Body of pancreas (tissue), 4 donors: ENCODE measurements at regions not wholly inside any gene's neighbourhood (a gene's known extent, or its start where the extent isn't known, plus 50 kb on each side); places are given as distances from the start of the nearest gene placed in this dataset.

ENCODE experiments used
- ATAC-seq: fragments of 150-250 bp; one replicate; pipeline ENCODE4 v1.9.1; 2016
- DNase-seq, 4 donors: peaks; one replicate each; pipeline ENCODE4 v3.0.0-alpha.2; 2019
- H3K27ac ChIP-seq, 4 donors: fragments of 200-600 bp; sonication (generic); 1 replicate in 3 of 4; 2 replicates in 1 of 4; pipeline versions ENCODE4 v1.5.1 to v1.6.1; 2016 to 2019; ENCODE audit warnings: mild to moderate bottlenecking in 1 of 4, mixed read lengths in 1 of 4, moderate library complexity in 1 of 4
- H3K27me3 ChIP-seq, 2 donors: fragments of 200-600 bp; sonication (generic); one replicate each; pipeline ENCODE4 v1.6.0; 2016; ENCODE audit warnings: mild to moderate bottlenecking in 1 of 2
- H3K36me3 ChIP-seq, 2 donors: fragments of 200-600 bp; sonication (generic); replicated peaks in 1 of 2; 2 replicates each; pipeline ENCODE4 v1.5.1; 2016; ENCODE audit warnings: low read depth in 2 of 2; ENCODE audit not compliant: insufficient read depth in 1 of 2
- H3K4me1 ChIP-seq: fragments of 200-600 bp; sonication (generic); one replicate; pipeline ENCODE4 v1.6.0; 2016
- H3K4me3 ChIP-seq, 2 donors: fragments of 200-600 bp; sonication (generic); 1 replicate in 1 of 2; 2 replicates in 1 of 2; pipeline ENCODE4 v1.5.1; 2016 to 2019
- H3K9me3 ChIP-seq, 3 donors: fragments of 200-600 bp; sonication (generic); 1 replicate in 2 of 3; 2 replicates in 1 of 3; pipeline ENCODE4 v1.5.1; 2016
- CTCF ChIP-seq, 7 experiments: fragments of 450-650 bp in 4 of 7; fragments of 200-600 bp in 3 of 7; sonication (generic) in 3 of 7; IDR thresholded peaks; one replicate each; pipeline ENCODE4 v1.5.1; 2016 to 2019; ENCODE audit warnings: antibody characterized with exemption in 7 of 7
- POLR2A ChIP-seq, 3 donors: fragments of 450-650 bp; IDR thresholded peaks; one replicate each; pipeline ENCODE4 v1.6.1; 2016; ENCODE audit warnings: antibody characterized with exemption in 3 of 3, mild to moderate bottlenecking in 2 of 3
- WGBS, 2 donors: methylation state at CpG; one replicate each; pipeline ENCODE4 v1.1.5; 2017; 5-methylcytosine and 5-hydroxymethylcytosine counted together
- intact Hi-C: fragments of 100-400 bp; cut with DNase I; formaldehyde crosslinking; loops from one replicate; pipeline ENCODE4 v1.15.1; 2023

- Histone ChIP-seq H3K27ac (no peak overlapping the region), H3K27me3 (no peaks in the 10 kb centered on the region), H3K36me3 (no peaks in the 10 kb centered on the region), H3K9me3 (no peaks in the 10 kb centered on the region), H3K4me1 (no peaks in the 10 kb centered on the region), H3K4me3 (no peak overlapping the region)
- DNase-seq = no peak
- TF ChIP-seq CTCF (IDR thresholded peaks at IDR 0.05) (no peak), POLR2A (IDR thresholded peaks at IDR 0.05) (no peak)
- ATAC-seq = no peak
- intact Hi-C loops = no loop called here
- 16 to 17% methylated on average over 1 of the region's 1 CpG for WGBS, 2 donors
Measured at GRCh38 chr9:28413471-28413870, 840.2 kb upstream of the C9orf72 start.

GRCh38 chr9:28423255-28423654 is 850.0 kb upstream of the C9orf72 start:
- WGBS, 2 donors = 4 to 20% methylated on average over 1 of the region's 1 CpG
- intact Hi-C loops = no loop called here
- H3K4me3 ChIP-seq = no peak overlapping the region
- no peaks in the 10 kb centered on the region for H3K36me3 ChIP-seq
- no peaks in the 10 kb centered on the region for H3K27me3 ChIP-seq
- ATAC-seq (no peak), DNase-seq (no peak)
- H3K9me3 ChIP-seq = no peaks in the 10 kb centered on the region
- TF ChIP-seq POLR2A (IDR thresholded peaks at IDR 0.05) (no peak), CTCF (IDR thresholded peaks at IDR 0.05) (no peak)
- no peak overlapping the region for H3K27ac ChIP-seq
- H3K4me1 ChIP-seq = no peaks in the 10 kb centered on the region

DNA sequence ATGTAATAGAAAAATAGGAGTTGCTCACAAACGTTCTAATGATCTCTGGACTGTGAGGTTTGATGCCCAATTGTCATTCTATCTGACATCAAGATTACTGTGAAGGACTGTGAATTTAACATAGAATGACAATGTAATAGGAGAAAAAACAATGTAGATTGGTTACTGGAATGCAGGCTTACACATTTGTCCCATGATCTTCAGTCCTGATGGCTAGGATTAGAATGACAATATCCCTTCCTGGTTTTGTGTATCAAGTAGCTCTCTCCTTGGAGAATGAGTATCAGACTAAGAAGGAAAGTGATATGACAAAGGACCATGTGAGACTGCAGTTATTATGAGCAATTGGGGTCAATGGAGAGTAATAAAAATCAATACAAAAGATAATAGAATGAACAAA is 862.2 kb upstream of the C9orf72 start:
- TF ChIP-seq POLR2A (IDR thresholded peaks at IDR 0.05) (no peak), CTCF (IDR thresholded peaks at IDR 0.05) (no peak)
- H3K27ac ChIP-seq = no peak overlapping the region
- no peaks in the 10 kb centered on the region for H3K9me3 ChIP-seq
- no peak overlapping the region for H3K4me3 ChIP-seq
- intact Hi-C loops = no loop called here
- H3K4me1 ChIP-seq = no peaks in the 10 kb centered on the region
- no peaks in the 10 kb centered on the region for H3K36me3 ChIP-seq
- no peak for DNase-seq
- WGBS, 2 donors = 32 to 34% methylated on average over 1 of the region's 1 CpG
- ATAC-seq = no peak
- no peaks in the 10 kb centered on the region for H3K27me3 ChIP-seq

DNA sequence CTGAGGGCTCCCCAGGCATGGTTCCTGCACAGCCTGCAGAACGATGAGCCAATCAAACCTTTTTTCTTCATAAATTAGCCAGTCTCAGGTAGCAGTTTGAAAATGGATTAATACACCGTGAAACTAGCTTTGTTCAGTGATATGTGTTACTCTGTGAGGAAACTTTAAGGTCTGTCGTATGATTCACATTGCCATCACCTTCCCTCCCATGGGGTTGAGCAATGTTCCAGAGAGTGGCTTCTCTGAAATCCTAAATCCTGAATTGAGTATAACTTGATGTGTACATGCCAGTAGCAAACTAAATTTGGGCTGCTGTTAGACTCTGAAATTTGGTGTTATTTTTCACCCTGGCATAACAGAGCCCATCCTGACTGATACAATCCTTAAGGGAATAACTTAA is 866.4 kb upstream of the C9orf72 start:
- TF ChIP-seq POLR2A (IDR thresholded peaks at IDR 0.05) = no peak
- no peak for TF ChIP-seq CTCF (IDR thresholded peaks at IDR 0.05)
- H3K36me3 ChIP-seq = no peaks in the 10 kb centered on the region
- H3K27me3 ChIP-seq = no peaks in the 10 kb centered on the region
- no peak for ATAC-seq
- H3K9me3 ChIP-seq = peaks cover 0 to 6% (median 0%) of the 10 kb centered on the region in 3 donors
- DNase-seq = no peak
- WGBS, 2 donors = 59 to 82% methylated on average over 3 of the region's 3 CpGs
- no peak overlapping the region for H3K4me3 ChIP-seq
- no peaks in the 10 kb centered on the region for H3K4me1 ChIP-seq
- no peak overlapping the region for H3K27ac ChIP-seq
- intact Hi-C loops = no loop called here

DNA sequence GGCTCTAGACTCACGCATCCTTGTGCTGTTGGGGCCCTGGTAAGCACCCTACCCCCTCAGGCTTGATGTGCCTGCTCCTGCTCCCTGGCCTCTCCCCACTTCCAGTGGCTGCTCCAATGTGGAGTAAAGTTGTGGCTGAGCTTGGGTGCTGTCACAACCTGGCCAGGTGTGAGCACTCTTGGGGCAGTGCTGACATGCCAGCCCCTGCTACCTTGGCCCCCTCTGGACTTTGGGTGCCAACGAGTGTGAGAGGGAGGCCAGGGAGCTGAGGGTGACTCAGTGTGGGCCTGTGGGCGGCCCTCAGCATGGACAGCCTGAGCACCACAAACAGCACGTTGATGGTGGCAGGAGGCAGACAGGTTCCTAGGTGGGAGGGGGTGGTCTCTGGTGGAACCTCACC is 870.2 kb upstream of the C9orf72 start:
- no peak for ATAC-seq

More for the DNA sequence above, 870.2 kb upstream of the C9orf72 start:
- DNase-seq = no peak
- Histone ChIP-seq H3K9me3 (peaks cover 0 to 6% (median 0%) of the 10 kb centered on the region in 3 donors), H3K27ac (no peak overlapping the region), H3K27me3 (no peaks in the 10 kb centered on the region), H3K4me1 (no peaks in the 10 kb centered on the region), H3K4me3 (no peak overlapping the region), H3K36me3 (no peaks in the 10 kb centered on the region)
- WGBS, 2 donors = 56% methylated on average over 4 of the region's 4 CpGs; no CpG with 5 or more reads in 1 of the 2 donors
- intact Hi-C loops = no loop called here
- TF ChIP-seq CTCF (IDR thresholded peaks at IDR 0.05) = no peak
- no peak for TF ChIP-seq POLR2A (IDR thresholded peaks at IDR 0.05)
